K562 (cell line): ENCODE measurements at regions not wholly inside any gene's neighbourhood (a gene's known extent, or its start where the extent isn't known, plus 50 kb on each side); places are given as distances from the start of the nearest gene placed in this dataset.
"Not testable (repeated sequence)": the region's sequence is repeated elsewhere in the genome, so short reads cannot be mapped to it uniquely, and the experiment has no call there.

Experiments used
- ATAC-seq: fragments of 200-7000 bp; cut with Tn5 transposase; 3 replicates; pipeline ENCODE4 v1.9.1; 2020; ENCODE audit warnings: moderate library complexity
- BruUV-seq: library from RNA; stranded (reverse); fragments of 400-500 nt; replicated peaks from 2 replicates; lab custom pipeline; 2021; lab: Mats Ljungman, UMichigan
- CTCF ChIA-PET: fragments of 300-600 bp; formaldehyde crosslinking; extraction: SDS; loops from one replicate; lab custom pipeline; 2021; ENCODE audit warnings: low intra/inter-chr PET ratio; lab: Yijun Ruan, JAX
- POLR2A ChIA-PET: fragments of 300-600, 350-650 bp; sonication (Branson Sonifier 250); formaldehyde crosslinking; extraction: SDS; loops from one replicate; lab custom pipeline; 2021; ENCODE audit warnings: antibody characterized with exemption, inconsistent platforms; lab: Yijun Ruan, JAX
- DNase-seq, 4 experiments: peaks; one replicate each; pipeline versions ENCODE4 v3.0.0 to v3.0.0-alpha.2; 2011 to 2018; ENCODE audit warnings: low spot score in 3 of 4, mixed read lengths in 3 of 4; ENCODE audit errors: extremely low read depth in 1 of 4
- FAIRE-seq: peaks from 2 replicates; lab custom pipeline; 2011; peaks lifted over from hg19 to GRCh38; lab: Jason Lieb, UNC
- H2AFZ ChIP-seq: 2 replicates; pipeline ENCODE4 v1.6.0; 2011; ENCODE audit warnings: low read depth, low read length, control low read depth, inconsistent platforms
- H3K27ac ChIP-seq: fragments of 200-600 bp; 3 replicates; pipeline ENCODE4 v1.8.0; 2011; ENCODE audit warnings: low read depth, mild to moderate bottlenecking, control low read depth, inconsistent platforms, low read length, moderate library complexity, mixed read lengths; ENCODE audit errors: extremely low read depth
- H3K27me3 ChIP-seq, 2 experiments: fragments of 300-600 bp in 1 of 2; 2 replicates in 1 of 2; 3 replicates in 1 of 2; pipeline versions ENCODE4 v1.6.0 to v1.8.0; 2011; ENCODE audit warnings: inconsistent platforms in 2 of 2, low read length in 2 of 2, mild to moderate bottlenecking in 1 of 2, mixed read lengths in 1 of 2, moderate library complexity in 1 of 2; ENCODE audit not compliant: control insufficient read depth in 2 of 2, insufficient read depth in 2 of 2
- H3K36me3 ChIP-seq: fragments of 300-600 bp; 3 replicates; pipeline ENCODE4 v1.8.0; 2011; ENCODE audit warnings: mild to moderate bottlenecking, low read length, inconsistent platforms; ENCODE audit not compliant: control insufficient read depth, insufficient read depth
- H3K4me1 ChIP-seq, 2 experiments: fragments of 200-600 bp in 1 of 2; replicated peaks in 1 of 2; 2 replicates in 1 of 2; 3 replicates in 1 of 2; pipeline versions ENCODE4 v1.5.1 to v1.8.0; 2011; ENCODE audit warnings: inconsistent platforms in 2 of 2, low read length in 2 of 2, mild to moderate bottlenecking in 1 of 2, mixed read lengths in 1 of 2, moderate library complexity in 1 of 2; ENCODE audit not compliant: control insufficient read depth in 2 of 2, insufficient read depth in 2 of 2
- H3K4me2 ChIP-seq: 2 replicates; pipeline ENCODE4 v1.6.1; 2011; ENCODE audit warnings: low read length, control low read depth, inconsistent platforms, mixed read lengths; ENCODE audit not compliant: insufficient read depth
- H3K4me3 ChIP-seq: fragments of 200-600 bp; sonication (generic), shearing (Covaris generic); 2 replicates; pipeline ENCODE4 v1.5.1; 2016; ENCODE audit warnings: control low read depth, inconsistent platforms
- H3K79me2 ChIP-seq: fragments of 200-600 bp; 3 replicates; pipeline ENCODE4 v1.8.0; 2011; ENCODE audit warnings: low read length, inconsistent platforms; ENCODE audit not compliant: control insufficient read depth, insufficient read depth
- H3K9ac ChIP-seq, 2 experiments: 2 replicates each; pipeline versions ENCODE4 v1.6.0 to v1.6.1; 2011; ENCODE audit warnings: low read depth in 2 of 2, low read length in 2 of 2, control low read depth in 1 of 2, inconsistent platforms in 1 of 2, mild to moderate bottlenecking in 1 of 2, mixed read lengths in 1 of 2; ENCODE audit not compliant: insufficient read depth in 1 of 2
- H3K9me1 ChIP-seq: one replicate; pipeline ENCODE4 v1.6.0; 2011; ENCODE audit warnings: inconsistent platforms, mild to moderate bottlenecking, low read length, moderate library complexity; ENCODE audit not compliant: control insufficient read depth, insufficient read depth
- H3K9me3 ChIP-seq: replicated peaks from 2 replicates; pipeline ENCODE4 v1.5.1; 2011; ENCODE audit warnings: low read depth, low read length, inconsistent platforms; ENCODE audit not compliant: control insufficient read depth, insufficient read depth
- H4K20me1 ChIP-seq: replicated peaks from 2 replicates; pipeline ENCODE4 v1.6.1; 2011; ENCODE audit warnings: low read length, inconsistent platforms, mixed read lengths; ENCODE audit not compliant: control insufficient read depth, insufficient read depth
- WGBS: fragments of 100-300 bp; shearing (Covaris generic); methylation state at CpG from one replicate; pipeline ENCODE4 v1.1.6; 2016; ENCODE audit warnings: low coverage, mixed read lengths; ENCODE audit not compliant: insufficient coverage; ENCODE audit errors: missing lambda C conversion rate; 5-methylcytosine and 5-hydroxymethylcytosine counted together
- in situ Hi-C: fragments of 300-500 bp; cut with MboI; formaldehyde crosslinking; loops from 4 replicates; pipeline ENCODE4 v1.15.0; 2018; ENCODE audit warnings: inconsistent platforms, mixed read lengths
- intact Hi-C: fragments of 100-400 bp; cut with micrococcal nuclease; formaldehyde crosslinking; loops from 2 replicates; pipeline ENCODE4 v1.14.2; 2022
- TF ChIP-seq, protein P1 (sequence below): IDR thresholded peaks from 2 replicates; pipeline ENCODE4 v1.6.1; 2016; ENCODE audit warnings: missing genetic modification characterization, missing compliant biosample characterization
- TF ChIP-seq, protein P2 (sequence below), 2 experiments: fragments of 450-650 bp in 1 of 2; sonication (generic) in 1 of 2; formaldehyde crosslinking in 1 of 2; IDR thresholded peaks; 2 replicates each; pipeline versions ENCODE4 v1.7.1 to v1.9.0; 2016 to 2022; ENCODE audit warnings: inconsistent platforms in 1 of 2, mild to moderate bottlenecking in 1 of 2, missing genetic modification reagents in 1 of 2

DNA sequence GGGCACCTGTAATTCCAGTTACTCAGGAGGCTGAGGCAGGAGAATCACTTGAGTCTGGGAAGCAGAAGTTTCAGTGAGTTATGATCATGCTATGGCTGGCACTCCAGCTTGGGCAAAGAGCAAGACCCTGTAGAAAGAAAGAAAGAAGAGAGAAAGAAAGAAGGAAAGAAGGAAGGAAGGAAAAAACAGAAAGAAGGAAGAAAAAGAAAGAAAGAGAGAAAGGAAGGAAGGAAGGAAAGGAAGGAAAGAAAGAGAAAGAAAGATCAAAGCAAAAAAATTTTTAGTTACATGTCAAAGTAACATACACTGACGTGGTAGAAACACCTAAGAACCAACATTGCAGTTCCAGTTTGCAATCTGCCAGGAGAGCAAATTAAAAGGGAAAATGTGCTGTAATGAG lies 73.8 kb upstream of the JCAD start:
- H3K9me1 ChIP-seq, result no peaks in the 10 kb centered on the region
- DNase-seq, result no peak
- no peaks in the 10 kb centered on the region for H3K9me3 ChIP-seq
- no peaks in the 10 kb centered on the region for H3K4me1 ChIP-seq
- H3K27me3 ChIP-seq, result peaks cover 27 to 29% of the 10 kb centered on the region in 2 experiments
- 9% methylated on average over 1 of the region's 1 CpG for WGBS
- ChIA-PET CTCF (no interaction called here), POLR2A (no interaction called here)
- H3K79me2 ChIP-seq, result no peaks in the 10 kb centered on the region
- no TSS peak for BruUV-seq
- no peak overlapping the region for H3K27ac ChIP-seq
- H3K4me2 ChIP-seq, result no peak overlapping the region
- ATAC-seq, result no peak
- H2AFZ ChIP-seq, result no peak overlapping the region
- FAIRE-seq, result no peak
- in situ Hi-C loops (no loop called here), intact Hi-C loops (no loop called here)
- no peaks in the 10 kb centered on the region; the same call in 1 of the 2 replicates for H4K20me1 ChIP-seq
- no peaks in the 10 kb centered on the region for H3K36me3 ChIP-seq
- H3K9ac ChIP-seq, result no peak overlapping the region
- TF ChIP-seq, protein P1, sequence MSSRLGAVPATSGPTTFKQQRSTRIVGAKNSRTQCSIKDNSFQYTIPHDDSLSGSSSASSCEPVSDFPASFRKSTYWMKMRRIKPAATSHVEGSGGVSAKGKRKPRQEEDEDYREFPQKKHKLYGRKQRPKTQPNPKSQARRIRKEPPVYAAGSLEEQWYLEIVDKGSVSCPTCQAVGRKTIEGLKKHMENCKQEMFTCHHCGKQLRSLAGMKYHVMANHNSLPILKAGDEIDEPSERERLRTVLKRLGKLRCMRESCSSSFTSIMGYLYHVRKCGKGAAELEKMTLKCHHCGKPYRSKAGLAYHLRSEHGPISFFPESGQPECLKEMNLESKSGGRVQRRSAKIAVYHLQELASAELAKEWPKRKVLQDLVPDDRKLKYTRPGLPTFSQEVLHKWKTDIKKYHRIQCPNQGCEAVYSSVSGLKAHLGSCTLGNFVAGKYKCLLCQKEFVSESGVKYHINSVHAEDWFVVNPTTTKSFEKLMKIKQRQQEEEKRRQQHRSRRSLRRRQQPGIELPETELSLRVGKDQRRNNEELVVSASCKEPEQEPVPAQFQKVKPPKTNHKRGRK (tag), result peak; percentile 81
- TF ChIP-seq, protein P2, sequence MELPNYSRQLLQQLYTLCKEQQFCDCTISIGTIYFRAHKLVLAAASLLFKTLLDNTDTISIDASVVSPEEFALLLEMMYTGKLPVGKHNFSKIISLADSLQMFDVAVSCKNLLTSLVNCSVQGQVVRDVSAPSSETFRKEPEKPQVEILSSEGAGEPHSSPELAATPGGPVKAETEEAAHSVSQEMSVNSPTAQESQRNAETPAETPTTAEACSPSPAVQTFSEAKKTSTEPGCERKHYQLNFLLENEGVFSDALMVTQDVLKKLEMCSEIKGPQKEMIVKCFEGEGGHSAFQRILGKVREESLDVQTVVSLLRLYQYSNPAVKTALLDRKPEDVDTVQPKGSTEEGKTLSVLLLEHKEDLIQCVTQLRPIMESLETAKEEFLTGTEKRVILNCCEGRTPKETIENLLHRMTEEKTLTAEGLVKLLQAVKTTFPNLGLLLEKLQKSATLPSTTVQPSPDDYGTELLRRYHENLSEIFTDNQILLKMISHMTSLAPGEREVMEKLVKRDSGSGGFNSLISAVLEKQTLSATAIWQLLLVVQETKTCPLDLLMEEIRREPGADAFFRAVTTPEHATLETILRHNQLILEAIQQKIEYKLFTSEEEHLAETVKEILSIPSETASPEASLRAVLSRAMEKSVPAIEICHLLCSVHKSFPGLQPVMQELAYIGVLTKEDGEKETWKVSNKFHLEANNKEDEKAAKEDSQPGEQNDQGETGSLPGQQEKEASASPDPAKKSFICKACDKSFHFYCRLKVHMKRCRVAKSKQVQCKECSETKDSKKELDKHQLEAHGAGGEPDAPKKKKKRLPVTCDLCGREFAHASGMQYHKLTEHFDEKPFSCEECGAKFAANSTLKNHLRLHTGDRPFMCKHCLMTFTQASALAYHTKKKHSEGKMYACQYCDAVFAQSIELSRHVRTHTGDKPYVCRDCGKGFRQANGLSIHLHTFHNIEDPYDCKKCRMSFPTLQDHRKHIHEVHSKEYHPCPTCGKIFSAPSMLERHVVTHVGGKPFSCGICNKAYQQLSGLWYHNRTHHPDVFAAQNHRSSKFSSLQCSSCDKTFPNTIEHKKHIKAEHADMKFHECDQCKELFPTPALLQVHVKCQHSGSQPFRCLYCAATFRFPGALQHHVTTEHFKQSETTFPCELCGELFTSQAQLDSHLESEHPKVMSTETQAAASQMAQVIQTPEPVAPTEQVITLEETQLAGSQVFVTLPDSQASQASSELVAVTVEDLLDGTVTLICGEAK (IDR thresholded peaks at IDR 0.05), result no peak
- TF ChIP-seq, protein P2 (CRISPR knock-in tag; IDR thresholded peaks at IDR 0.05), result no peak
- H3K4me3 ChIP-seq, result no peak overlapping the region

DNA sequence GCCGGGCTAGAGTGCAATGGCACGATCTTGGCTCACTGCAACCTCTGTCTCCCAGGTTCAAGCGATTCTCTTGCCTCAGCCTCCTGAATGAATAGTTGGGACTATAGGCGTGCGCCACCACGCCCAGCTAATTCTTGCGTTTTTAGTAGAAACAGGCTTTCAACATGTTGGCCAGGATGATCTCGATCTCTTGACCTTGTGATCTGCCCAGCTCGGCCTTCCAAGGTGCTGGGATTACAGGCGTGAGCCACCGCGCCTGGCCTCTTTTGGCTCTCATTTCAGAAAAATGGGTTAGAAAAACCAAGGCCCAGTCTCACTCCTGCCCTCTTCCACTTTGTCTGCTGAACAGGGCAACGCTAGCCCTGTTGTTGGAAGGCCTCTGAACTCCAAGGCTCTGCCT lies 72.0 kb upstream of the JCAD start:
- WGBS, result 0% methylated on average over 10 of the region's 13 CpGs
- POLR2A ChIA-PET, intact Hi-C loops, BruUV-seq, ATAC-seq, H3K9me1 ChIP-seq, H3K4me2 ChIP-seq, H3K4me1 ChIP-seq, H3K79me2 ChIP-seq, H3K4me3 ChIP-seq, in situ Hi-C loops, CTCF ChIA-PET, H3K36me3 ChIP-seq, H4K20me1 ChIP-seq, H3K9me3 ChIP-seq, H3K27ac ChIP-seq, DNase-seq, H3K9ac ChIP-seq, H2AFZ ChIP-seq, FAIRE-seq: not testable (repeated sequence)
- peaks cover 27 to 36% of the 10 kb centered on the region in 2 experiments for H3K27me3 ChIP-seq
